ENCODE measurements at regions not wholly inside any gene's neighbourhood (a gene's known extent, or its start where the extent isn't known, plus 50 kb on each side); places are given as distances from the start of the nearest gene placed in this dataset.

- TF ChIP-seq CTCF (IDR thresholded peaks at IDR 0.05; ENCODE audit: low read depth, low read length, poor library complexity, severe bottlenecking) (no peak), EZH2phosphoT487 (IDR thresholded peaks at IDR 0.05; ENCODE audit: borderline replicate concordance, low read length) (no peak)
Observed at GRCh38 chr2:120641366-120641771, 94.3 kb upstream of the GLI2 start.
